Activated CD8-positive, alpha-beta T cell treated with anti-CD3 and anti-CD28 coated beads, Interleukin-2, amount 10 ng/mL, durations not matched to agents 7 days and 5 days (primary cell): ENCODE measurements at regions not wholly inside any gene's neighbourhood (a gene's known extent, or its start where the extent isn't known, plus 50 kb on each side); places are given as distances from the start of the nearest gene placed in this dataset.
A peak's percentile ranks its signal among the peaks of the same experiment; 100 is the strongest.
"Not testable (repeated sequence)": the region's sequence is repeated elsewhere in the genome, so short reads cannot be mapped to it uniquely, and the experiment has no call there.

ENCODE experiments used
- ATAC-seq: fragments of 150-1000 bp; cut with Tn5 transposase; one replicate; pipeline ENCODE4 v1.10.0; 2021; ENCODE audit warnings: moderate library complexity
- CTCF ChIA-PET: fragments of 350-600 bp; sonication (Branson Sonifier 250); formaldehyde crosslinking; loops from one replicate; lab custom pipeline; 2021; ENCODE audit warnings: antibody characterized with exemption; lab: Charles Lee
- POLR2A ChIA-PET: fragments of 350-600 bp; sonication (Branson Sonifier 250); formaldehyde crosslinking; loops from one replicate; lab custom pipeline; 2021; ENCODE audit warnings: antibody characterized with exemption; lab: Charles Lee
- DNase-seq: peaks from one replicate; pipeline ENCODE4 v3.0.0-alpha.2; 2020
- H3K27ac Mint-ChIP-seq: one replicate; pipeline ENCODE4 v1.8.0; 2021; ENCODE audit warnings: mild to moderate bottlenecking, mixed read lengths
- H3K27me3 Mint-ChIP-seq: one replicate; pipeline ENCODE4 v1.8.0; 2021; ENCODE audit warnings: low read depth, mixed read lengths
- H3K36me3 Mint-ChIP-seq: one replicate; pipeline ENCODE4 v1.8.0; 2021; ENCODE audit warnings: low read depth, mixed read lengths
- H3K4me1 Mint-ChIP-seq: one replicate; pipeline ENCODE4 v1.8.0; 2021; ENCODE audit warnings: low read depth, mixed read lengths
- H3K4me3 Mint-ChIP-seq: one replicate; pipeline ENCODE4 v1.8.0; 2021; ENCODE audit warnings: mild to moderate bottlenecking, mixed read lengths
- H3K9me3 Mint-ChIP-seq: one replicate; pipeline ENCODE4 v1.8.0; 2022; ENCODE audit warnings: mixed read lengths; ENCODE audit not compliant: insufficient read depth

GRCh38 chr2:189319424-189319823, 121.8 kb upstream of the WDR75 start:
- H3K36me3 Mint-ChIP-seq, POLR2A ChIA-PET, ATAC-seq, DNase-seq, H3K4me3 Mint-ChIP-seq, H3K4me1 Mint-ChIP-seq, H3K27me3 Mint-ChIP-seq, H3K27ac Mint-ChIP-seq, H3K9me3 Mint-ChIP-seq, CTCF ChIA-PET: not testable (repeated sequence)

GRCh38 chr2:189327879-189328847, 113.1 kb upstream of the WDR75 start:
- POLR2A ChIA-PET, result no interaction called here
- peaks cover 18% of the 10 kb centered on the region for H3K9me3 Mint-ChIP-seq
- H3K27ac Mint-ChIP-seq, result no peak overlapping the region
- H3K4me3 Mint-ChIP-seq, result no peak overlapping the region
- DNase-seq (no peak), ATAC-seq (no peak)
- peaks cover 7% of the 10 kb centered on the region for H3K36me3 Mint-ChIP-seq
- no peaks in the 10 kb centered on the region for H3K4me1 Mint-ChIP-seq
- CTCF ChIA-PET, result interaction anchor here (0.6 kb wide), 1 partner anchor 140 kb away, joined by 3 read pairs; no protein-coding TSS in a partner anchor
- no peaks in the 10 kb centered on the region for H3K27me3 Mint-ChIP-seq

- ATAC-seq, result no peak
- ChIA-PET POLR2A (no interaction called here), CTCF (interaction anchor here (0.6 kb wide), 1 partner anchor 141 kb away, joined by 3 read pairs; no protein-coding TSS in a partner anchor)
- Mint-ChIP-seq H3K4me1 (no peaks in the 10 kb centered on the region), H3K27me3 (no peaks in the 10 kb centered on the region), H3K9me3 (peaks cover 18% of the 10 kb centered on the region), H3K27ac (no peak overlapping the region), H3K36me3 (peaks cover 7% of the 10 kb centered on the region), H3K4me3 (no peak overlapping the region)
- no peak for DNase-seq
Observed at GRCh38 chr2:189328848-189329245, 112.4 kb upstream of the WDR75 start.

- ATAC-seq (no peak), DNase-seq (no peak)
- Mint-ChIP-seq H3K27ac (no peak overlapping the region), H3K4me3 (no peak overlapping the region), H3K36me3 (peaks cover 15% of the 10 kb centered on the region), H3K9me3 (peaks cover 20% of the 10 kb centered on the region), H3K27me3 (no peaks in the 10 kb centered on the region), H3K4me1 (no peaks in the 10 kb centered on the region)
- ChIA-PET POLR2A (no interaction called here), CTCF (no interaction called here)
Observed at GRCh38 chr2:189336276-189336975, 104.8 kb upstream of the WDR75 start.

- no peak overlapping the region for H3K4me3 Mint-ChIP-seq
- H3K27me3 Mint-ChIP-seq, result no peaks in the 10 kb centered on the region
- ATAC-seq (no peak), DNase-seq (no peak)
- CTCF ChIA-PET, result no interaction called here
- H3K27ac Mint-ChIP-seq, result no peak overlapping the region
- POLR2A ChIA-PET, result no interaction called here
- H3K36me3 Mint-ChIP-seq, result peaks cover 14% of the 10 kb centered on the region
- H3K4me1 Mint-ChIP-seq, result no peaks in the 10 kb centered on the region
- peaks cover 18% of the 10 kb centered on the region for H3K9me3 Mint-ChIP-seq
Observed at GRCh38 chr2:189337656-189338055, 103.6 kb upstream of the WDR75 start.

- POLR2A ChIA-PET, result no interaction called here
- H3K9me3 Mint-ChIP-seq, result peaks cover 18% of the 10 kb centered on the region
Observed at GRCh38 chr2:189338115-189338514, 103.2 kb upstream of the WDR75 start.

GRCh38 chr2:189341077-189341476, 100.2 kb upstream of the WDR75 start:
- Mint-ChIP-seq H3K4me3 (no peak overlapping the region), H3K36me3 (peaks cover 9% of the 10 kb centered on the region), H3K4me1 (no peaks in the 10 kb centered on the region), H3K27me3 (no peaks in the 10 kb centered on the region), H3K27ac (no peak overlapping the region), H3K9me3 (peaks cover 8% of the 10 kb centered on the region)
- DNase-seq, result no peak
- ATAC-seq, result no peak
- ChIA-PET POLR2A (no interaction called here), CTCF (interaction anchor here (1.3 kb wide), 1 partner anchor 247 kb away, joined by 3 read pairs; no protein-coding TSS in a partner anchor)

More at GRCh38 chr2:189338115-189338514, 103.2 kb upstream of the WDR75 start:
- H3K27me3 Mint-ChIP-seq, result no peaks in the 10 kb centered on the region
- CTCF ChIA-PET, result no interaction called here
- H3K27ac Mint-ChIP-seq, result no peak overlapping the region
- no peak for DNase-seq
- no peak for ATAC-seq
- H3K36me3 Mint-ChIP-seq, result peaks cover 14% of the 10 kb centered on the region
- H3K4me3 Mint-ChIP-seq, result no peak overlapping the region
- H3K4me1 Mint-ChIP-seq, result no peaks in the 10 kb centered on the region

GRCh38 chr2:189344043-189344442, 97.2 kb upstream of the WDR75 start:
- Mint-ChIP-seq H3K27ac (no peak overlapping the region), H3K36me3 (peaks cover 12% of the 10 kb centered on the region), H3K4me3 (no peak overlapping the region), H3K9me3 (peaks cover 4% of the 10 kb centered on the region), H3K4me1 (peaks cover 20% of the 10 kb centered on the region), H3K27me3 (no peaks in the 10 kb centered on the region)
- DNase-seq, result no peak
- POLR2A ChIA-PET, result no interaction called here
- CTCF ChIA-PET, result interaction anchor here (0.6 kb wide), 1 partner anchor 187 kb away, joined by 4 read pairs; no protein-coding TSS in a partner anchor
- ATAC-seq, result no peak

GRCh38 chr2:189347540-189347939, 93.7 kb upstream of the WDR75 start:
- ATAC-seq (peak; percentile 79), DNase-seq (peak; percentile 52)
- peak overlapping the region; percentile 61 for H3K27ac Mint-ChIP-seq
- peaks cover 4% of the 10 kb centered on the region for H3K36me3 Mint-ChIP-seq
- H3K27me3 Mint-ChIP-seq, result no peaks in the 10 kb centered on the region
- POLR2A ChIA-PET, result no interaction called here
- peaks cover 4% of the 10 kb centered on the region for H3K9me3 Mint-ChIP-seq
- peak overlapping the region; percentile 25 for H3K4me3 Mint-ChIP-seq
- peaks cover 20% of the 10 kb centered on the region for H3K4me1 Mint-ChIP-seq
- CTCF ChIA-PET, result interaction anchor here (1.4 to 3.3 kb wide), 3 partner anchors 205 to 253 kb away, joined by 8 to 13 read pairs (median 8); no protein-coding TSS in a partner anchor

GRCh38 chr2:189348369-189348768, 92.9 kb upstream of the WDR75 start:
- H3K4me3 Mint-ChIP-seq, result no peak overlapping the region
- H3K27me3 Mint-ChIP-seq, result no peaks in the 10 kb centered on the region
- POLR2A ChIA-PET, result no interaction called here
- no peaks in the 10 kb centered on the region for H3K9me3 Mint-ChIP-seq
- peaks cover 20% of the 10 kb centered on the region for H3K4me1 Mint-ChIP-seq
- ATAC-seq (no peak), DNase-seq (no peak)
- CTCF ChIA-PET, result interaction anchor here (0.8 to 3.3 kb wide), 5 partner anchors 61 to 254 kb away, joined by 3 to 13 read pairs (median 4); no protein-coding TSS in a partner anchor
- H3K27ac Mint-ChIP-seq, result no peak overlapping the region
- H3K36me3 Mint-ChIP-seq, result peaks cover 4% of the 10 kb centered on the region

- no peaks in the 10 kb centered on the region for H3K9me3 Mint-ChIP-seq
- ChIA-PET CTCF (interaction anchor here (3.3 kb wide), 1 partner anchor 256 kb away, joined by 13 read pairs; no protein-coding TSS in a partner anchor), POLR2A (no interaction called here)
- DNase-seq (no peak), ATAC-seq (no peak)
- H3K27me3 Mint-ChIP-seq, result no peaks in the 10 kb centered on the region
- peaks cover 4% of the 10 kb centered on the region for H3K36me3 Mint-ChIP-seq
- H3K27ac Mint-ChIP-seq, result no peak overlapping the region
- H3K4me3 Mint-ChIP-seq, result no peak overlapping the region
- peaks cover 20% of the 10 kb centered on the region for H3K4me1 Mint-ChIP-seq
Observed at GRCh38 chr2:189350540-189351209, 90.6 kb upstream of the WDR75 start.
